ENCODE measurements at regions not wholly inside any gene's neighbourhood (a gene's known extent, or its start where the extent isn't known, plus 50 kb on each side); places are given as distances from the start of the nearest gene placed in this dataset.

DNA sequence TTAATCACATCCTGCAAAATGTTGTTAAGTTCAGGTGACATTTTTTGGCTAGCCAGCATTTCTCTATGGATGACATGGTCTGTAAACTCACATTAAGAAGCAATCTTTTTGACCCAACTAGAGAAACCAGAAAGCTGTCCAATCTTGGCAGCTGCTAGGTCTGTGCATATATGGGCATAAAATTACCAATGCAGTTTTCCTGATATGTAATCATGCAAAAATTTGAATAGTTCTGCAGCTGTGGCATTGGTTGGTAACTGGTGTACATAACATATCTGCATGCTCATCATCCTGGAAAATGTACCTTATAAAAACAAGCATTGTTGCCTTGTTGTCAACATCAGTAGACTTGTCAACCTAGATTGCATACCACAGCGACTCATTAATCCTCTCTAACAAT is 620.0 kb upstream of the LRFN5 start:
- TF ChIP-seq, protein P1, sequence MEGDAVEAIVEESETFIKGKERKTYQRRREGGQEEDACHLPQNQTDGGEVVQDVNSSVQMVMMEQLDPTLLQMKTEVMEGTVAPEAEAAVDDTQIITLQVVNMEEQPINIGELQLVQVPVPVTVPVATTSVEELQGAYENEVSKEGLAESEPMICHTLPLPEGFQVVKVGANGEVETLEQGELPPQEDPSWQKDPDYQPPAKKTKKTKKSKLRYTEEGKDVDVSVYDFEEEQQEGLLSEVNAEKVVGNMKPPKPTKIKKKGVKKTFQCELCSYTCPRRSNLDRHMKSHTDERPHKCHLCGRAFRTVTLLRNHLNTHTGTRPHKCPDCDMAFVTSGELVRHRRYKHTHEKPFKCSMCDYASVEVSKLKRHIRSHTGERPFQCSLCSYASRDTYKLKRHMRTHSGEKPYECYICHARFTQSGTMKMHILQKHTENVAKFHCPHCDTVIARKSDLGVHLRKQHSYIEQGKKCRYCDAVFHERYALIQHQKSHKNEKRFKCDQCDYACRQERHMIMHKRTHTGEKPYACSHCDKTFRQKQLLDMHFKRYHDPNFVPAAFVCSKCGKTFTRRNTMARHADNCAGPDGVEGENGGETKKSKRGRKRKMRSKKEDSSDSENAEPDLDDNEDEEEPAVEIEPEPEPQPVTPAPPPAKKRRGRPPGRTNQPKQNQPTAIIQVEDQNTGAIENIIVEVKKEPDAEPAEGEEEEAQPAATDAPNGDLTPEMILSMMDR (IDR thresholded peaks at IDR 0.05): no peak
- TF ChIP-seq POLR2A (IDR thresholded peaks at IDR 0.05): no peak
